ENCODE measurements at regions not wholly inside any gene's neighbourhood (a gene's known extent, or its start where the extent isn't known, plus 50 kb on each side); places are given as distances from the start of the nearest gene placed in this dataset.

- Mint-ChIP-seq H3K4me1 (ENCODE audit: low read depth, unreplicated experiment) (no peaks in the 10 kb centered on the region), H3K27ac (ENCODE audit: unreplicated experiment) (no peak overlapping the region), H3K9me3 (ENCODE audit: unreplicated experiment) (no peaks in the 10 kb centered on the region), H3K36me3 (ENCODE audit: unreplicated experiment) (no peaks in the 10 kb centered on the region), H3K4me3 (ENCODE audit: unreplicated experiment) (no peak overlapping the region), H3K27me3 (ENCODE audit: unreplicated experiment) (no peaks in the 10 kb centered on the region)
- no peak for DNase-seq
- TF ChIP-seq CTCF (IDR thresholded peaks at IDR 0.05; ENCODE audit: partially characterized antibody, unreplicated experiment) = no peak
Observed at GRCh38 chr6:21332077-21332476, 261.5 kb upstream of the SOX4 start.

DNA sequence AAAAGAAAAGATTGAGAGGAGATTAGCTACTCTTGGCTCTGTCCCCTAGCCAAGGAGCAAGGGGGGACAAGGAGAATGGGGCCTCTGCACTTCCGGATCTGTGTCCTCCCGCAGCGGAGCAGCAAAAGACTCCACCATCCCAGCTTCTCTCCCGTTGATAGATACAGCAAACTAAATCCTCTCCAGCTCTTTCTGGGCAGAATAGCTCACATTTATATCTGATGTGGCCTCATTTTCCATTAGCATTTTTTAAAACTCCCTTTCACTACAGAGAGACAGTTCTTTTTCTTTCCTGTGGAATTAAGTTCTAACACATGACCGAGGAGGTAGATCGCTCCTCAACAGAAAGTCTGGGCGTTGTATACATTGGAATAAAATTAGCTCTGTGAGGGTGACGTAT lies 260.9 kb upstream of the SOX4 start:
- Mint-ChIP-seq H3K4me1 (ENCODE audit: low read depth, unreplicated experiment) (no peaks in the 10 kb centered on the region), H3K9me3 (ENCODE audit: unreplicated experiment) (peaks cover 1% of the 10 kb centered on the region), H3K36me3 (ENCODE audit: unreplicated experiment) (peaks cover 5% of the 10 kb centered on the region), H3K4me3 (ENCODE audit: unreplicated experiment) (no peak overlapping the region), H3K27ac (ENCODE audit: unreplicated experiment) (no peak overlapping the region), H3K27me3 (ENCODE audit: unreplicated experiment) (no peaks in the 10 kb centered on the region)
- DNase-seq = no peak
- TF ChIP-seq CTCF (IDR thresholded peaks at IDR 0.05; ENCODE audit: partially characterized antibody, unreplicated experiment) = no peak

- H3K4me3 Mint-ChIP-seq (ENCODE audit: unreplicated experiment) = no peak overlapping the region
- H3K27ac Mint-ChIP-seq (ENCODE audit: unreplicated experiment) = no peak overlapping the region
- no peak for DNase-seq
- no peaks in the 10 kb centered on the region for H3K4me1 Mint-ChIP-seq (ENCODE audit: low read depth, unreplicated experiment)
- peaks cover 1% of the 10 kb centered on the region for H3K9me3 Mint-ChIP-seq (ENCODE audit: unreplicated experiment)
- TF ChIP-seq CTCF (IDR thresholded peaks at IDR 0.05; ENCODE audit: partially characterized antibody, unreplicated experiment) = no peak
- H3K36me3 Mint-ChIP-seq (ENCODE audit: unreplicated experiment) = peaks cover 5% of the 10 kb centered on the region
- no peaks in the 10 kb centered on the region for H3K27me3 Mint-ChIP-seq (ENCODE audit: unreplicated experiment)
Observed at GRCh38 chr6:21333715-21334114, 259.8 kb upstream of the SOX4 start.

- no peak for DNase-seq
- no peak for TF ChIP-seq CTCF (IDR thresholded peaks at IDR 0.05; ENCODE audit: partially characterized antibody, unreplicated experiment)
- H3K4me3 Mint-ChIP-seq (ENCODE audit: unreplicated experiment) = no peak overlapping the region
- no peaks in the 10 kb centered on the region for H3K27me3 Mint-ChIP-seq (ENCODE audit: unreplicated experiment)
- peaks cover 1% of the 10 kb centered on the region for H3K9me3 Mint-ChIP-seq (ENCODE audit: unreplicated experiment)
- no peaks in the 10 kb centered on the region for H3K4me1 Mint-ChIP-seq (ENCODE audit: low read depth, unreplicated experiment)
- peaks cover 5% of the 10 kb centered on the region for H3K36me3 Mint-ChIP-seq (ENCODE audit: unreplicated experiment)
- no peak overlapping the region for H3K27ac Mint-ChIP-seq (ENCODE audit: unreplicated experiment)
Observed at GRCh38 chr6:21334651-21335050, 258.9 kb upstream of the SOX4 start.

GRCh38 chr6:21335591-21335990 lies 258.0 kb upstream of the SOX4 start:
- DNase-seq = no peak
- no peaks in the 10 kb centered on the region for H3K27me3 Mint-ChIP-seq (ENCODE audit: unreplicated experiment)
- H3K4me3 Mint-ChIP-seq (ENCODE audit: unreplicated experiment) = no peak overlapping the region
- peaks cover 5% of the 10 kb centered on the region for H3K36me3 Mint-ChIP-seq (ENCODE audit: unreplicated experiment)
- no peak for TF ChIP-seq CTCF (IDR thresholded peaks at IDR 0.05; ENCODE audit: partially characterized antibody, unreplicated experiment)
- no peak overlapping the region for H3K27ac Mint-ChIP-seq (ENCODE audit: unreplicated experiment)
- peaks cover 1% of the 10 kb centered on the region for H3K9me3 Mint-ChIP-seq (ENCODE audit: unreplicated experiment)
- no peaks in the 10 kb centered on the region for H3K4me1 Mint-ChIP-seq (ENCODE audit: low read depth, unreplicated experiment)
